Activated CD8-positive, alpha-beta T cell treated with anti-CD3 and anti-CD28 coated beads for 36 hours (primary cell): ENCODE measurements at regions not wholly inside any gene's neighbourhood (a gene's known extent, or its start where the extent isn't known, plus 50 kb on each side); places are given as distances from the start of the nearest gene placed in this dataset.
"Not testable (repeated sequence)": the region's sequence is repeated elsewhere in the genome, so short reads cannot be mapped to it uniquely, and the experiment has no call there.

Source experiments
- ATAC-seq: fragments of 200-7000 bp; cut with Tn5 transposase; one replicate; pipeline ENCODE4 v1.10.0; 2021; ENCODE audit warnings: mild to moderate bottlenecking, moderate library complexity
- CTCF ChIA-PET: fragments of 350-600 bp; sonication (Branson Sonifier 250); formaldehyde crosslinking; loops from one replicate; lab custom pipeline; 2021; ENCODE audit warnings: antibody characterized with exemption; lab: Charles Lee
- POLR2A ChIA-PET: fragments of 350-600 bp; sonication (Branson Sonifier 250); formaldehyde crosslinking; loops from one replicate; lab custom pipeline; 2021; ENCODE audit warnings: antibody characterized with exemption; lab: Charles Lee
- DNase-seq: peaks from one replicate; pipeline ENCODE4 v3.0.0-alpha.2; 2020
- H3K27ac Mint-ChIP-seq: one replicate; pipeline ENCODE4 v1.8.0; 2021; ENCODE audit warnings: mild to moderate bottlenecking, mixed read lengths
- H3K27me3 Mint-ChIP-seq: one replicate; pipeline ENCODE4 v1.8.0; 2021; ENCODE audit warnings: mixed read lengths
- H3K36me3 Mint-ChIP-seq: one replicate; pipeline ENCODE4 v1.8.0; 2021; ENCODE audit warnings: low read depth, mixed read lengths
- H3K4me1 Mint-ChIP-seq: one replicate; pipeline ENCODE4 v1.8.0; 2021; ENCODE audit warnings: low read depth, mixed read lengths
- H3K4me3 Mint-ChIP-seq: one replicate; pipeline ENCODE4 v1.8.0; 2021; ENCODE audit warnings: mild to moderate bottlenecking, moderate library complexity, mixed read lengths
- H3K9me3 Mint-ChIP-seq: one replicate; pipeline ENCODE4 v1.8.0; 2021; ENCODE audit warnings: mixed read lengths
- CTCF ChIP-seq: fragments of 200-600 bp; IDR thresholded peaks from one replicate; pipeline ENCODE4 v1.8.0; 2022; ENCODE audit warnings: antibody characterized with exemption, mild to moderate bottlenecking
- intact Hi-C: fragments of 100-400 bp; cut with micrococcal nuclease; formaldehyde crosslinking; loops from one replicate; pipeline ENCODE4 v1.10.0; 2022

DNA sequence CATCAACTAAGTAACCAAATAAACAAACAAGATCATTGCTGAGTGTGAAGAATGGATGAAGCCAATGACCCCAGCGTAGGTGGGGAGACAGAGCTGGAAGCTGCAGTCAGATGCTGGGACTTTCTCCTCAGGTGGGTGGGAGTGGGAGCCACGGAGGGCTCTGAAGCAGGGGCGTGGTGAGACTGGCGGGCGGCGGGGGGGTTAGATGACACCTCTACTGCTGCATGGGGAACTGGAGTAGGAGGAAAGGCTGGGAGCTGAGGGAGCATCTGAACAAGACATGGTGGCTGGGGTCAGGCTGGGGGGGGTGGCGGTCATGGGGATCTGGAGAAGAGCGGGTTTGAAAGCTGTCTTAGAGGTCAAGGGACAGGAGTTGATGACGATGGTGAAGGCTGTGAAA, 193.8 kb downstream of the C9orf50 start:
- intact Hi-C loops: no loop called here
- Mint-ChIP-seq H3K9me3 (no peaks in the 10 kb centered on the region), H3K27me3 (no peaks in the 10 kb centered on the region), H3K27ac (no peak overlapping the region), H3K4me1 (peaks cover 11% of the 10 kb centered on the region), H3K4me3 (no peak overlapping the region), H3K36me3 (no peaks in the 10 kb centered on the region)
- TF ChIP-seq CTCF: no peak
- DNase-seq: no peak
- CTCF ChIA-PET: interaction anchor here (0.6 to 1.1 kb wide), 2 partner anchors 12 to 20 kb away, joined by 3 read pairs; no protein-coding TSS in a partner anchor
- POLR2A ChIA-PET: interaction anchor here (0.7 to 1.2 kb wide), 2 partner anchors 10 to 24 kb away, joined by 4 to 5 read pairs; no protein-coding TSS in a partner anchor
- no peak for ATAC-seq

- DNase-seq, CTCF ChIA-PET, H3K4me3 Mint-ChIP-seq, H3K36me3 Mint-ChIP-seq, ATAC-seq, H3K9me3 Mint-ChIP-seq, intact Hi-C loops, POLR2A ChIA-PET, H3K27me3 Mint-ChIP-seq: not testable (repeated sequence)
- H3K4me1 Mint-ChIP-seq: peaks cover 11% of the 10 kb centered on the region
- H3K27ac Mint-ChIP-seq: peak overlapping the region; percentile 34
These were observed 197.1 kb downstream of the C9orf50 start for GRCh38 chr9:129423755-129424154.

GRCh38 chr9:129423216-129423615, 197.7 kb downstream of the C9orf50 start:
- POLR2A ChIA-PET: no interaction called here
- Mint-ChIP-seq H3K36me3 (no peaks in the 10 kb centered on the region), H3K27ac (peak overlapping the region; percentile 41), H3K4me3 (no peak overlapping the region), H3K4me1 (peaks cover 11% of the 10 kb centered on the region), H3K27me3 (no peaks in the 10 kb centered on the region), H3K9me3 (no peaks in the 10 kb centered on the region)
- CTCF ChIA-PET: interaction anchor here (1.0 kb wide), 1 partner anchor 249 kb away, joined by 3 read pairs; no protein-coding TSS in a partner anchor
- DNase-seq (peak; percentile 59), ATAC-seq (peak; percentile 64)
- no peak for TF ChIP-seq CTCF
- intact Hi-C loops: no loop called here

DNA sequence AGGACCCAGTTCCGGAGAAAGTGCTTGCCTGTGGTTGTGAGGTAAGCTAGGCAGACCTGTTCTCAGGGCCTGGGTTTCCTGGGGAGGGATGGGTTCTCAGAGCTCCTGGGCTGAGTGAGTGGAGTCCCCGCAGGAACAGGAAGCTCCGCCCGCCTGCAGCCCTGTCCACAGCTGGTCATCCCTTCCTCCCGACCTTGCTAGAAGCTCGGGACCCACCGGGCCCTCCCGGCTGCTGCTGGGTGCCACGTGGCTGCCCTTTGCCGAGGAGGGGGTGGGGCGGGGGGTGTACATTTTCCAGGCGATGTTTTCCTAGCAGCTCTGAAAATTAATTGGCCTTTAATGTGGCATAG, 198.1 kb downstream of the C9orf50 start:
- ChIA-PET CTCF (interaction anchor here (1.0 kb wide), 1 partner anchor 248 kb away, joined by 3 read pairs; no protein-coding TSS in a partner anchor), POLR2A (interaction anchor here (0.6 to 0.8 kb wide), 2 partner anchors 73 to 149 kb away, joined by 3 read pairs; no protein-coding TSS in a partner anchor)
- no peak overlapping the region for H3K4me3 Mint-ChIP-seq
- ATAC-seq (peak; percentile 47), DNase-seq (no peak)
- H3K27ac Mint-ChIP-seq: peak overlapping the region; percentile 35
- no peak for TF ChIP-seq CTCF
- intact Hi-C loops: no loop called here
- H3K9me3 Mint-ChIP-seq: no peaks in the 10 kb centered on the region
- peaks cover 11% of the 10 kb centered on the region for H3K4me1 Mint-ChIP-seq
- H3K36me3 Mint-ChIP-seq: no peaks in the 10 kb centered on the region
- no peaks in the 10 kb centered on the region for H3K27me3 Mint-ChIP-seq

DNA sequence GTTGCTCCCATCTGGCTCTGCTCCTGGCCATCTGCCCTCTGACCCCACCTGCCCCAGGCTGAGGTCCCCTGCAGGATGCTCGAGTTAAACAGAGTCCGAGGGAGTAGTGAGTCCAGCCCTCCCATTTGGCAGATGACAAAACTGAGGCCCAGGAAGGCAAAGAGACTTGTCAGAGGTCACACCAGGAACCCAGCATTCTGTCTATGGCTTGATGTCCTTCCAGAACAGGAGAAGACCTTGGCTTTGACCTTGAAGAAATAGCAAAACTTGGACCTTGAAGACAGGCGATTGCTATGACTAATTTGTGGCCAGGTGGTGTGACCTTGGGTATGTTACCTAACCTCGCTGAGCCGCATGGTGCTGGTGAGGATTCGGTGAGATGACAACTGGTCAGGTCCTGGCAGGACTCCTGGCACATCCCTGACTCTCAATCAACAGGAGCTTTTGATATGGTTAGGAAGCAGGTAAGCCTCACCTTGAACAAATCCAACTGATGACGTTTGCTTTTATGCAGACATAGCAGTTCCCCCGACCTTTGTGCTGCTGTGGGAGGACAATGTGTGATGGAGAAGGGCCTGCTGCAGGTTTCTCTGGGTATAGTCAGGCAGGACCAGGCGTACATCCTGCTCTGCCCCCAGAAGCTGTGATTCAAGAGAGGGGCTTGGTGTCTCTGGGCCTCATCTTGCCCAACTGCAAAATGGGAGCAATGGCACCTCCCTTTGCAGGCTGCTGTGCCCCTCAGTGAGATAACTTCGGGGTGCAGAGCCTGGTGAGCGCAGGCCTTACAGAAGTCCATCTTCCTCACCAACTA, 198.7 kb downstream of the C9orf50 start:
- no peak for TF ChIP-seq CTCF
- Mint-ChIP-seq H3K4me1 (peaks cover 13% of the 10 kb centered on the region), H3K27ac (peak overlapping the region; percentile 35), H3K4me3 (no peak overlapping the region), H3K27me3 (no peaks in the 10 kb centered on the region), H3K36me3 (no peaks in the 10 kb centered on the region), H3K9me3 (no peaks in the 10 kb centered on the region)
- POLR2A ChIA-PET: interaction anchor here (0.6 to 0.8 kb wide), 2 partner anchors 73 to 149 kb away, joined by 3 read pairs; no protein-coding TSS in a partner anchor
- CTCF ChIA-PET: interaction anchor here (1.0 kb wide), 1 partner anchor 248 kb away, joined by 3 read pairs; no protein-coding TSS in a partner anchor
- ATAC-seq (peak; percentile 63), DNase-seq (peak; percentile 29)
- intact Hi-C loops: no loop called here
